ENCODE measurements at regions not wholly inside any gene's neighbourhood (a gene's known extent, or its start where the extent isn't known, plus 50 kb on each side); places are given as distances from the start of the nearest gene placed in this dataset.

DNA sequence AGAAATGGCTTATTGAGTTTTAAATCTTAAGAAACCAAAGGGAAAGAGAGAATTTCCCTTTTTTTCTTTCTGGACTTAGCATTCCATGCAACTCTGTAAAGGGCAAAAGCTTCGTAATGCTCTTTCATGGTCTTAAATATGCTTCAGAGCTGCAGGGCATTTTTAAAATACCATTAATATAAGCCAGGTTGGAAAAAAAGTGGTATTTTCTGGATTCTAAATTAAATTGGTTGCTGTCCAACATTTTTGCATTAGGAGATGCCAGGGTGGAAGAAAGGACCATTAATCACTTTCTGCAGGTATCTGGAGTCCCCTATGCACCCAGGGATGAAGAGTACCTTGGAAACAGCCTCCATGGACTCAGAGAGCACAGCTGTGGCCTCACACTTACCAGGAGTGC is 215.1 kb upstream of the DAPK1 start:
- DNase-seq: no peak
- TF ChIP-seq, protein P1, sequence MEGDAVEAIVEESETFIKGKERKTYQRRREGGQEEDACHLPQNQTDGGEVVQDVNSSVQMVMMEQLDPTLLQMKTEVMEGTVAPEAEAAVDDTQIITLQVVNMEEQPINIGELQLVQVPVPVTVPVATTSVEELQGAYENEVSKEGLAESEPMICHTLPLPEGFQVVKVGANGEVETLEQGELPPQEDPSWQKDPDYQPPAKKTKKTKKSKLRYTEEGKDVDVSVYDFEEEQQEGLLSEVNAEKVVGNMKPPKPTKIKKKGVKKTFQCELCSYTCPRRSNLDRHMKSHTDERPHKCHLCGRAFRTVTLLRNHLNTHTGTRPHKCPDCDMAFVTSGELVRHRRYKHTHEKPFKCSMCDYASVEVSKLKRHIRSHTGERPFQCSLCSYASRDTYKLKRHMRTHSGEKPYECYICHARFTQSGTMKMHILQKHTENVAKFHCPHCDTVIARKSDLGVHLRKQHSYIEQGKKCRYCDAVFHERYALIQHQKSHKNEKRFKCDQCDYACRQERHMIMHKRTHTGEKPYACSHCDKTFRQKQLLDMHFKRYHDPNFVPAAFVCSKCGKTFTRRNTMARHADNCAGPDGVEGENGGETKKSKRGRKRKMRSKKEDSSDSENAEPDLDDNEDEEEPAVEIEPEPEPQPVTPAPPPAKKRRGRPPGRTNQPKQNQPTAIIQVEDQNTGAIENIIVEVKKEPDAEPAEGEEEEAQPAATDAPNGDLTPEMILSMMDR (IDR thresholded peaks at IDR 0.05): no peak
- Histone ChIP-seq H3K27me3 (no peaks in the 10 kb centered on the region), H3K9me3 (no peaks in the 10 kb centered on the region), H3K4me1 (no peaks in the 10 kb centered on the region), H3K4me3 (no peak overlapping the region), H3K27ac (no peak overlapping the region), H3K36me3 (no peaks in the 10 kb centered on the region), H3K9ac (ENCODE audit: low read depth in 2 of 2, low read length in 2 of 2) (no peak overlapping the region)
- intact Hi-C loops (cut with DNase I): no loop called here

DNA sequence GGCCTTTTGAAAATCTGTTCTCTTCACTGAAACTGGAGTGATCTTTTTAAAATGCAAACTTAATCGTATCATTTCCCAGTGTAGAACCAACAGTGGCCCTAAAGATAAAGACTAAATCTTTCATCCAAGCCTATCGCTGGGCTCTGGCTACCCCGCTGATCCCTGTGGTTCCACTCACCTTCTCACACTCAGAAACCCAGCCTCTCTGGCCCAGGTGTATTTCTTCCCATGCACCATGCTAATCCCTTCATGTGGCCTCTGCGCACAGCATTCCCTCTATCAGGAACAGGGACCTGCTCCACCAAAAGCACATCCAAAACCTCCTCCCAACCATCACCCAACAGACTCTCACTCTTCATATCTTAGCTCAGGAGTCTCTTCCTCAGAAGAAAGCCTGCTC is 214.1 kb upstream of the DAPK1 start:
- H3K36me3 ChIP-seq: no peaks in the 10 kb centered on the region
- DNase-seq: no peak
- H3K9ac ChIP-seq (ENCODE audit: low read depth in 2 of 2, low read length in 2 of 2): no peak overlapping the region
- TF ChIP-seq, protein P1 (IDR thresholded peaks at IDR 0.05): no peak
- H3K27me3 ChIP-seq: no peaks in the 10 kb centered on the region
- no peaks in the 10 kb centered on the region for H3K9me3 ChIP-seq
- H3K4me1 ChIP-seq: no peaks in the 10 kb centered on the region
- H3K4me3 ChIP-seq: no peak overlapping the region
- intact Hi-C loops (cut with DNase I): no loop called here
- H3K27ac ChIP-seq: no peak overlapping the region

DNA sequence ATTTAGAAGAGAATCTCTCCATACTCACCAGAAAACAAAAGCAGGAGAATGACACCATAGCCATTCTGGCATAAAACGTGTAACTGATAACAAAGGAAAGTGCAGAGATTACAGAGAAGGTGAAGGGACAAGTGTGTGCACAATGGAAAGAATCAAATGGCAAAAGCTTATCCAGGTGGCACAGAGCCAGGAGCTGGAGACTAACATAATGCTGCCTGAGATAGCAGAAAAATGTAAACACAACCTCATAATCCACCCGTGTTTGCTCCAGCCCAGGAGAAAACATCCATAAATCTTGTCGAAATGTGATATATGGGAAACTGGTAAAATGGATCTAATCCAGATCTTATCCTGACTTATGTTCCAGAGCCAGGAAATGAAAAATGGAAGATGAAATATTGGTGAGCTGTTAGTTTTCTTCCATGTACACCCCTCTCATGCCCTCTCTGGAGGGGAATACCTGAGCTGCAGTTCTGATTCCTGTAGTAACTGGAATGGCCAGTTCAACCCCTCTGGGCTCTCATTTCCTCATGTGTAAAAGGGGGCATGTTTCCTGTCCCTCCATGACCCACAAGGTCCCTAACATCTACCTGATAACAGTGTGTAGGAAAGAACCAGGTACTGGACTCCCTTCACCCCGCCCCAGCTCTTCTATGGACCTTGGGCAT is 212.3 kb upstream of the DAPK1 start:
- H3K4me3 ChIP-seq: no peak overlapping the region
- no peak for DNase-seq
- no peaks in the 10 kb centered on the region for H3K27me3 ChIP-seq
- H3K9ac ChIP-seq (ENCODE audit: low read depth in 2 of 2, low read length in 2 of 2): no peak overlapping the region
- intact Hi-C loops (cut with DNase I): no loop called here
- H3K9me3 ChIP-seq: no peaks in the 10 kb centered on the region
- H3K4me1 ChIP-seq: no peaks in the 10 kb centered on the region
- no peak overlapping the region for H3K27ac ChIP-seq
- TF ChIP-seq, protein P1 (IDR thresholded peaks at IDR 0.05): no peak
- H3K36me3 ChIP-seq: no peaks in the 10 kb centered on the region

DNA sequence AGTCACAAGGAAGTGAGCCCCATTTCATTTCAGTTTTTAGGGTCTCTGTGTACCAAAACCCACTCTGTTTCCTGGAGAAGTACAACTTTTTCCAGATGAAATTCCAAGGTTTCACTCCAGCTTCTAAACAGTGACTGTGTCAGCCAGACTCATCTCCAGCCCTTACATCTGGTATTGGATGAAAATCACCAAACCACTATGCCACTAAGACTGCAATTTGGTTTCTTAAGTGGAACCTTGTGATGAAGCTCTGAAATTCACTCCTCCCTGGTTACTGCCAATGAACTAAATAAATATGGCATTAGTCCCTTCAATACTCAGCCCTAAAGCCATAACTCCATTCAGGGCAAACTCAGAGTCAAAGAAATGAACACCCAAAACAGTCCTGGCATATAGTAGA is 211.2 kb upstream of the DAPK1 start:
- TF ChIP-seq, protein P1 (IDR thresholded peaks at IDR 0.05): no peak
- no peaks in the 10 kb centered on the region for H3K4me1 ChIP-seq
- no peak overlapping the region for H3K9ac ChIP-seq (ENCODE audit: low read depth in 2 of 2, low read length in 2 of 2)
- no peak overlapping the region for H3K4me3 ChIP-seq
- H3K27ac ChIP-seq: no peak overlapping the region
- no peaks in the 10 kb centered on the region for H3K27me3 ChIP-seq
- no peak for DNase-seq
- no peaks in the 10 kb centered on the region for H3K36me3 ChIP-seq
- intact Hi-C loops (cut with DNase I): no loop called here
- no peaks in the 10 kb centered on the region for H3K9me3 ChIP-seq

DNA sequence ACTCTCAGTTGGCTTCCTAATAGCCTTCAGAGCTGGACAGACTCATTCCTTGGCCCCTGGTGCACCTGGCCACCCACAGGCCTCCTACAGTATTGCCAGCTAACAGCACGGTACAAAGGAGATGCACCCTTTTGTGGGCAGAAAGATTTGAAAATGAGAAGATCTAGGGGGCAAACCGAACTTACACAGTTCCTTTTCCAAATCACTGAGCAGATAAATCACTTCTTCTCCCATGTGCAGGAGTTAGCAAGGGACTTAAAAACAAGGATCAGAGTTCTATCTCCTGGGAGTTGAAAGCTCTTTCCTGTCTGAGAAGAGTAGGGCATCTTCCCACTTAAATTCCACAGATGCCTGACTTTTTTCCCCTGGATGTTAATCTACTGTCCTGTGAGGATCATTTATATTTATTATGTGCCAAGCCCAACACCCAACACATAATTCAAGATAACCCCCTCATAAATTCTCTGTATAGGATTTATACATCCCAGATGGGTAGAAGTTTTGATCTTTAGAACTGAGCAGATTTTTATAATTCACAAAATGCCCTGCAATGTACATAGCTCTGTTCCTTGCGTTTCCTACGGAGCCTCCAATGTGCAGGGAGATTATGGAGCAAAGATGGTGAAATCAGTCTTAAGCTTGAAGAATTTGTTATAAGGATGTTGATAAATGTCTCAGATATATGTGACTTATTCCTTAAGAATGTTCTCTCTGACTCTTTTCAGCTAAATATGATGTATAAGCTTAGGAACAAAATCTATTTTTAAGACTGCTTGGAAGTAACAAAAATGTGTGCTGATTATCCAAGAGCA is 207.2 kb upstream of the DAPK1 start:
- no peak for DNase-seq
- intact Hi-C loops (cut with DNase I): no loop called here
- TF ChIP-seq, protein P1 (IDR thresholded peaks at IDR 0.05): no peak

More for the DNA sequence above, 207.2 kb upstream of the DAPK1 start:
- no peak overlapping the region for H3K9ac ChIP-seq (ENCODE audit: low read depth in 2 of 2, low read length in 2 of 2)
- no peak overlapping the region for H3K4me3 ChIP-seq
- H3K4me1 ChIP-seq: no peaks in the 10 kb centered on the region
- H3K9me3 ChIP-seq: no peaks in the 10 kb centered on the region
- H3K36me3 ChIP-seq: no peaks in the 10 kb centered on the region
- no peaks in the 10 kb centered on the region for H3K27me3 ChIP-seq
- H3K27ac ChIP-seq: no peak overlapping the region
